ENCODE measurements at regions not wholly inside any gene's neighbourhood (a gene's known extent, or its start where the extent isn't known, plus 50 kb on each side); places are given as distances from the start of the nearest gene placed in this dataset.

DNA sequence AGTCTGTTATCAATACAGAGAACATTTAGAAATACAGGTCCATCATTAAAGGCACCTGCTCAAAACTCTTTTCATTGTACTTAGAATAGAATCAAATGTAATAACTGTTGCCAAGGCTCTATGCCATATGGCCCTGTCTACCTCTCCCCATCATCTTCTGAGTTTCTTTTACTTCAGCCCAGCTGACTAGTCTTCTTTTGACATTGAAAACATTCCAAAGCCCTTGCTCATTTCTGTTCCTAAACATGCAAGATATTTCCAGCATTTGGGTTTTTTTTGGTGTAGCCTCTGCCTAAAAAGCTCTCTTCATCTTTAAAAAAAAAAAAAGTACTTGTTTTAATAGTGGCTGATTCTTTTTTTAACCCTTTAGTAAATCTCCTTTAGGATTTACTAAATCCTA lies 165.5 kb upstream of the SMIM30 start:
- no peak for TF ChIP-seq POLR2A (IDR thresholded peaks at IDR 0.05; ENCODE audit: low read length)
- no peak for TF ChIP-seq GATA1 (IDR thresholded peaks at IDR 0.05; ENCODE audit: low read depth, low read length)
